Gastroesophageal sphincter (tissue), 3 donors: ENCODE measurements at regions not wholly inside any gene's neighbourhood (a gene's known extent, or its start where the extent isn't known, plus 50 kb on each side); places are given as distances from the start of the nearest gene placed in this dataset.

Experiments used
- CTCF ChIP-seq, 4 experiments: fragments of 200-600 bp in 2 of 4; fragments of 450-650 bp in 2 of 4; sonication (generic) in 1 of 4; IDR thresholded peaks; one replicate each; pipeline ENCODE4 v1.5.1; 2017 to 2019; ENCODE audit warnings: antibody characterized with exemption in 4 of 4, mild to moderate bottlenecking in 2 of 4, moderate library complexity in 2 of 4
- EP300 ChIP-seq: sonication (generic); formaldehyde crosslinking; IDR thresholded peaks from one replicate; pipeline ENCODE4 v1.6.1; 2017; ENCODE audit warnings: antibody characterized with exemption, mild to moderate bottlenecking
- POLR2A ChIP-seq, 2 donors: fragments of 450-650 bp; IDR thresholded peaks; one replicate each; pipeline ENCODE4 v1.6.1; 2017; ENCODE audit warnings: antibody characterized with exemption in 2 of 2, mild to moderate bottlenecking in 2 of 2, moderate library complexity in 1 of 2
- POLR2AphosphoS5 ChIP-seq: sonication (generic); formaldehyde crosslinking; IDR thresholded peaks from one replicate; pipeline ENCODE4 v1.6.1; 2017; ENCODE audit warnings: antibody characterized with exemption

GRCh38 chr4:83782591-83782990, 246.7 kb downstream of the GPAT3 start:
- TF ChIP-seq POLR2A (IDR thresholded peaks at IDR 0.05) (no peak), CTCF (IDR thresholded peaks at IDR 0.05) (no peak), EP300 (no peak), POLR2AphosphoS5 (no peak)
